GM10266 (cell line): ENCODE measurements at regions not wholly inside any gene's neighbourhood (a gene's known extent, or its start where the extent isn't known, plus 50 kb on each side); places are given as distances from the start of the nearest gene placed in this dataset.
A peak's percentile ranks its signal among the peaks of the same experiment; 100 is the strongest.

Experiments used
- DNase-seq: peaks from one replicate; pipeline ENCODE4 v3.0.0; 2012; ENCODE audit errors: extremely low spot score
- CTCF ChIP-seq: IDR thresholded peaks from 2 replicates; pipeline ENCODE4 v1.5.1; 2012; ENCODE audit warnings: mild to moderate bottlenecking, low read depth; ENCODE audit not compliant: control insufficient read depth, insufficient read depth; ENCODE audit errors: missing control alignments

GRCh38 chrX:85627363-85627762 is 247.9 kb upstream of the POF1B start:
- TF ChIP-seq CTCF: no peak
- no peak for DNase-seq

DNA sequence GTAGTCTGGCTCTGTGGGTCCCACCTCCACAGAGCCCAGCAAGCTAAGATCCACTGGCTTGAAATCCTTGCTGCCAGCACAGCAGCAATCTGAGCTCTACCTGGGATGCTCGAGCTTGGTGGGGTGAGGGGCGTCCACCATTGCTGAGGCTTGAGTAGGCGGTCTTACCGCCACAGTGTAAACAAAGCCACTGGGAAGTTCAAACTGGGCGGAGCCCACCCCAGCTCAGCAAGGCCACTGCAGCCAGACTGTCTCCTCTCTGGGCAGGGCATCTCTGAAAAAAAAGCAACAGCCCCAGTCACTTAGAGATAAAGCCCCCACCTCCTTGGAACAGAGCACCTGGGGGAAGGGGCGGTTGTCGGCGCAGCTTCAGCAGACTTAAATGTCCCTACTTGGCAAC is 243.2 kb upstream of the POF1B start:
- DNase-seq: no peak
- no peak for TF ChIP-seq CTCF

DNA sequence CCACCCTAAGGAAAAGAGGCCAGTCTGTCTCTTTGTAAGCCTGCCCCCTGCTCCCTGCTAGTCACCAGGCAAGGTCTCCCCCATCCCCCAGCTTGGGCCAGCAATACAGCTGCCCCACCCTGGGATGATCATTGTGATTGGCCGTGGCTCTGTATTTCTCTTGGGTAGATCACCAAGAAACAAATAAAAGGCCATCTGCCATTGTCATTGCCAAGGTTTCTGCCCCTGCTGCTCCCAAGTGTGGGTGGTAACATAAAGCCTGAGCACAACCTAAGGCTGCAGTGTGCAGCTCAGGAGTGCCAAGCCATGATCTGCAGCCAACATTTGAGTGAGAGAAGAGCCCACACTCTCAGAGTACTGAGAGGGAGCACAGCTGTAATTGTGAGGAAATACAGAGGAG is 241.0 kb upstream of the POF1B start:
- DNase-seq: no peak
- TF ChIP-seq CTCF: no peak

DNA sequence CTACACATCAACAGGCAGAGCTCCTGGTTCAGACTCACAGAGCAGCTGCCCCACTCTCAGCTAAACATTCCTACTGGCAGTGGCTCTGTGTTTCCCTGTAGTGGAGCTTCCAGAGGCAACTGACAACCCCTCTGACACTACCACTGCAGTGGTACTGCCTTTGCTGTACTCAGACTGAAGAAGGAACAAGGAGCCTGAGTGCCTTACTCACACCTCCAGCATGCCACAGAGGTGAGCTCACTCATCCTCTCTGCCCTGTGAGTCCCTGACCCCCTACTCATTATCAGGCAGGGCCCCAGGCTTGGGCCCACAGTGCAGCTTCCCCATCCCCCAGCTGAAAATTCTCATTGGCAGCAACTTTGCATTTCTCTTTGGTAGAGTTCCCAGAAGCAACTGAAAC is 240.5 kb upstream of the POF1B start:
- TF ChIP-seq CTCF: no peak

DNA sequence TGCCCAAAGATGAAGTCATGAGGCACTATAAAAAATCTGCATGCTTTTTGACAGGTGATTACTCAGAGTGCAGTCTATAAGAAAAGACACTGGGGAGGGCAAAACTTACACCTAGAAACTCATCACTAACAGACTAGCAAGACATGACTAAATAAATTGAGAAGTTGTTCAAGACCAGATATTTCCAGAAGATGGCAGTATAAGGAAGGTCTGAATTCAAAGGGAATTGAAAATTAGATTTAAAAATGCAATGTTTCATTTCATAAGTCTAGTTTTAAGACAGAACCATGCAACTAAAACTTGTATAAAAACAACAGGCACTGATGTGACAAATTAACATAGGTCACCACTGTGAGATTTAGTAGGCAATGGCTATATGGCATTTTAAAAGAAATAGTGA is 232.5 kb upstream of the POF1B start:
- DNase-seq: peak; percentile 3
- TF ChIP-seq CTCF: no peak

More for the DNA sequence above, 240.5 kb upstream of the POF1B start:
- DNase-seq: no peak

GRCh38 chrX:85592980-85593379 is 213.5 kb upstream of the POF1B start:
- no peak for TF ChIP-seq CTCF
- no peak for DNase-seq

DNA sequence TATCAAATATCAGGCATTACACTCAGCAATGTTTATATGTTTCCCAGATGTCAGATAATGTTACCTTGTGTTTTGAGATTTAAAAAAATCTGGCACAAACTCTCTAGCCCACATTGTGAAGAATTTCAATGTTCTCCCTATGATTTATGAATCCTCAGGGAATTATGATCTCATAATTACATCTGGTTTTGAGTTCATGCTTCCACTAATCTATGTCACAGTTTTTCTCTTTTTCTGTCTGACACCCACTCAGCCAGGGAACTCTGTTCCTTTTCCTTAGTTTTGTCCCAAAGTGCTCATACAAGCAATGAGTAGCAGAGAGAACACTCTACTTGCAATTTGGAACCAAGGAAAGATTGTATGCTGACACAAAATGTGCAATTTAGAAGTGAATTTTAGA is 212.1 kb upstream of the POF1B start:
- TF ChIP-seq CTCF: no peak
- no peak for DNase-seq

- no peak for TF ChIP-seq CTCF
Measured at GRCh38 chrX:85590638-85591037, 211.2 kb upstream of the POF1B start.

More at GRCh38 chrX:85590638-85591037, 211.2 kb upstream of the POF1B start:
- DNase-seq: no peak
